HCT116 (cell line): ENCODE measurements at regions not wholly inside any gene's neighbourhood (a gene's known extent, or its start where the extent isn't known, plus 50 kb on each side); places are given as distances from the start of the nearest gene placed in this dataset.

Source experiments
- ATAC-seq: fragments of 200-7000 bp; cut with Tn5 transposase; 2 replicates; pipeline ENCODE4 v1.9.1; 2020; ENCODE audit warnings: mild to moderate bottlenecking, moderate library complexity
- BruUV-seq: library from RNA; stranded (reverse); fragments of 400-500 nt; replicated peaks from 2 replicates; lab custom pipeline; 2021; lab: Mats Ljungman, UMichigan
- CTCF ChIA-PET: fragments of 300-600 bp; sonication (Branson Sonifier 250); formaldehyde crosslinking; loops from one replicate; lab custom pipeline; 2021; ENCODE audit warnings: antibody characterized with exemption; lab: Charles Lee
- POLR2A ChIA-PET: fragments of 300-600, 350-600 bp; sonication (Branson Sonifier 250); formaldehyde crosslinking; loops from one replicate; lab custom pipeline; 2021; ENCODE audit warnings: antibody characterized with exemption; lab: Charles Lee
- RAD21 ChIA-PET, 2 experiments: fragments of 300-600 bp; sonication (Branson Sonifier 250); formaldehyde crosslinking; loops; one replicate each; lab custom pipeline; 2023; ENCODE audit warnings: low total read pairs in 2 of 2; ENCODE audit not compliant: uncharacterized antibody in 2 of 2, unreplicated experiment in 2 of 2, low non-redundant PET in 1 of 2; lab: Charles Lee
- DNase-seq: peaks from one replicate; pipeline ENCODE4 v3.0.0-alpha.2; 2010; ENCODE audit warnings: low read depth, low spot score
- H2AFZ ChIP-seq: fragments of 200-600 bp; shearing (Covaris generic), sonication (generic); 2 replicates; pipeline ENCODE4 v1.6.1; 2017; ENCODE audit warnings: low read depth, mixed run types, mixed read lengths, antibody characterized with exemption, low read length; ENCODE audit not compliant: poor library complexity, severe bottlenecking
- H3K27ac ChIP-seq: 2 replicates; pipeline ENCODE4 v1.5.1; 2012; ENCODE audit warnings: low read depth, low read length
- H3K27me3 ChIP-seq: fragments of 200-600 bp; sonication (generic); 2 replicates; pipeline ENCODE4 v1.6.1; 2016; ENCODE audit warnings: mixed run types, low read length, mixed read lengths; ENCODE audit not compliant: insufficient read depth
- H3K36me3 ChIP-seq, 2 experiments: fragments of 200-500 bp in 1 of 2; fragments of 200-600 bp in 1 of 2; sonication (Bioruptor generic) in 1 of 2; sonication (generic) in 1 of 2; 2 replicates each; pipeline versions ENCODE4 v1.5.1 to v1.6.1; 2014 to 2016; ENCODE audit warnings: low read length in 2 of 2, inconsistent platforms in 1 of 2, mixed read lengths in 1 of 2, mixed run types in 1 of 2; ENCODE audit not compliant: insufficient read depth in 2 of 2, control insufficient read depth in 1 of 2
- H3K4me1 ChIP-seq, 2 experiments: fragments of 200-600 bp in 1 of 2; sonication (generic) in 1 of 2; 2 replicates each; pipeline versions ENCODE4 v1.5.1 to v1.6.1; 2012 to 2017; ENCODE audit warnings: low read length in 2 of 2, inconsistent platforms in 1 of 2, mild to moderate bottlenecking in 1 of 2, mixed read lengths in 1 of 2, mixed run types in 1 of 2, moderate library complexity in 1 of 2; ENCODE audit not compliant: insufficient read depth in 2 of 2, control insufficient read depth in 1 of 2
- H3K4me2 ChIP-seq: fragments of 200-600 bp; sonication (generic); 2 replicates; pipeline ENCODE4 v1.6.1; 2017; ENCODE audit warnings: mixed run types, low read length, mixed read lengths
- H3K4me3 ChIP-seq, 2 experiments: fragments of 200-600 bp in 1 of 2; sonication (generic) in 1 of 2; replicated peaks in 1 of 2; 2 replicates each; pipeline ENCODE4 v1.5.1; 2011 to 2016; ENCODE audit warnings: low read length in 2 of 2, control low read depth in 1 of 2, low read depth in 1 of 2, mild to moderate bottlenecking in 1 of 2, mixed read lengths in 1 of 2, mixed run types in 1 of 2
- H3K79me2 ChIP-seq: fragments of 200-600 bp; sonication (generic); 2 replicates; pipeline ENCODE4 v1.6.1; 2017; ENCODE audit warnings: mild to moderate bottlenecking, mixed run types, low read length, moderate library complexity, mixed read lengths; ENCODE audit not compliant: insufficient read depth
- H3K9ac ChIP-seq: fragments of 200-600 bp; sonication (generic); 2 replicates; pipeline ENCODE4 v1.6.1; 2016; ENCODE audit warnings: low read length, mixed read lengths
- H3K9me2 ChIP-seq: fragments of 200-600 bp; sonication (generic), shearing (Covaris generic); 2 replicates; pipeline ENCODE4 v1.6.1; 2017; ENCODE audit warnings: mixed run types, mild to moderate bottlenecking, moderate library complexity; ENCODE audit not compliant: insufficient read depth
- H3K9me3 ChIP-seq, 2 experiments: fragments of 200-500 bp in 1 of 2; fragments of 200-600 bp in 1 of 2; sonication (Bioruptor generic) in 1 of 2; sonication (generic) in 1 of 2; 2 replicates each; pipeline ENCODE4 v1.6.1; 2014 to 2017; ENCODE audit warnings: low read length in 2 of 2, mixed read lengths in 2 of 2, inconsistent platforms in 1 of 2, low read depth in 1 of 2, mild to moderate bottlenecking in 1 of 2, mixed run types in 1 of 2, moderate library complexity in 1 of 2; ENCODE audit not compliant: control insufficient read depth in 1 of 2, insufficient read depth in 1 of 2
- H4K20me1 ChIP-seq: fragments of 200-600 bp; sonication (generic), shearing (Covaris generic); 2 replicates; pipeline ENCODE4 v1.6.1; 2017; ENCODE audit warnings: mixed run types, mild to moderate bottlenecking, moderate library complexity; ENCODE audit not compliant: insufficient read depth
- ATF3 ChIP-seq: IDR thresholded peaks from 2 replicates; pipeline ENCODE4 v1.6.1; 2012
- CTCF ChIP-seq, 3 experiments: fragments of 200-600 bp in 1 of 3; sonication (generic) in 1 of 3; IDR thresholded peaks in 2 of 3; conservative IDR thresholded peaks in 1 of 3; 2 replicates each; pipeline ENCODE4 v1.5.1; 2012 to 2017; ENCODE audit warnings: low read depth in 2 of 3, low read length in 2 of 3, antibody characterized with exemption in 1 of 3, borderline replicate concordance in 1 of 3, control low read depth in 1 of 3, mild to moderate bottlenecking in 1 of 3, mixed read lengths in 1 of 3, mixed run types in 1 of 3, moderate library complexity in 1 of 3; ENCODE audit not compliant: insufficient read depth in 1 of 3
- EGR1 ChIP-seq: IDR thresholded peaks from 2 replicates; pipeline ENCODE4 v1.6.1; 2012; ENCODE audit warnings: low read depth
- FOSL1 ChIP-seq: IDR thresholded peaks from 2 replicates; pipeline ENCODE4 v1.6.1; 2012; ENCODE audit warnings: low read depth
- JUND ChIP-seq: IDR thresholded peaks from 2 replicates; pipeline ENCODE4 v1.6.1; 2012
- MAX ChIP-seq: IDR thresholded peaks from 2 replicates; pipeline ENCODE4 v1.6.1; 2012
- POLR2A ChIP-seq: IDR thresholded peaks from 2 replicates; pipeline ENCODE4 v1.7.0; 2011; ENCODE audit warnings: borderline replicate concordance; ENCODE audit not compliant: insufficient read depth, insufficient read length; ENCODE audit errors: extremely low read depth
- SIN3A ChIP-seq: IDR thresholded peaks from 2 replicates; pipeline ENCODE4 v1.6.1; 2012; ENCODE audit warnings: low read depth
- SRF ChIP-seq: IDR thresholded peaks from 2 replicates; pipeline ENCODE4 v1.6.1; 2012; ENCODE audit warnings: low read depth
- TCF7L2 ChIP-seq: IDR thresholded peaks from 2 replicates; pipeline ENCODE4 v1.7.0; 2011; ENCODE audit warnings: borderline replicate concordance, inconsistent platforms; ENCODE audit not compliant: insufficient read depth, insufficient read length; ENCODE audit errors: extremely low read depth
- YY1 ChIP-seq: IDR thresholded peaks from 2 replicates; pipeline ENCODE4 v1.6.1; 2011; ENCODE audit warnings: low read length, low read depth, moderate library complexity, mild to moderate bottlenecking; ENCODE audit not compliant: insufficient replicate concordance; ENCODE audit errors: extremely low read depth
- ZBTB33 ChIP-seq: IDR thresholded peaks from 2 replicates; pipeline ENCODE4 v1.6.1; 2011; ENCODE audit warnings: mild to moderate bottlenecking, low read length, moderate library complexity; ENCODE audit not compliant: insufficient replicate concordance; ENCODE audit errors: extremely low read depth
- ZFX ChIP-seq: fragments of 450-650 bp; IDR thresholded peaks from 2 replicates; pipeline ENCODE4 v1.6.1; 2017
- ZNF274 ChIP-seq: fragments of 200-500 bp; sonication (Bioruptor generic); IDR thresholded peaks from 2 replicates; pipeline ENCODE4 v1.6.1; 2014; ENCODE audit warnings: mild to moderate bottlenecking, low read depth, low read length, inconsistent platforms
- intact Hi-C: fragments of 100-400 bp; cut with micrococcal nuclease; formaldehyde crosslinking; loops from 2 replicates; pipeline ENCODE4 v1.10.0; 2022

GRCh38 chr2:120486441-120486840 lies 140.5 kb downstream of the INHBB start (continued):
- TF ChIP-seq YY1 (no peak), EGR1 (no peak), SRF (no peak), SIN3A (no peak), TCF7L2 (no peak), CTCF (IDR thresholded peaks at IDR 0.05 in 2 of 3, conservative IDR thresholded peaks at IDR 0.05 in 1 of 3; ENCODE audit: borderline replicate concordance in 1 of 3, insufficient read depth in 1 of 3, low read depth in 2 of 3, low read length in 2 of 3) (no peak), JUND (no peak), ZFX (no peak), MAX (no peak), POLR2A (no peak)

GRCh38 chr2:120486946-120487345 lies 141.0 kb downstream of the INHBB start:
- BruUV-seq, result no TSS peak
- Histone ChIP-seq H3K9me3 (no peaks in the 10 kb centered on the region), H3K27me3 (0 out of 2 replicates have a peak, but pooled peaks cover 3% of the 10 kb centered on the region), H4K20me1 (no peaks in the 10 kb centered on the region), H3K4me1 (peaks cover 0 to 12% of the 10 kb centered on the region in 2 experiments; a peak in 2 of 4 replicates), H2AFZ (no peak overlapping the region), H3K9me2 (no peaks in the 10 kb centered on the region), H3K36me3 (no peaks in the 10 kb centered on the region), H3K4me3 (no peak overlapping the region), H3K27ac (no peak overlapping the region), H3K9ac (no peak overlapping the region), H3K4me2 (peak overlapping the region; percentile 8; the same call in 1 of the 2 replicates), H3K79me2 (no peaks in the 10 kb centered on the region)
- ChIA-PET RAD21 (no interaction called here), POLR2A (no interaction called here), CTCF (no interaction called here)
- intact Hi-C loops, result no loop called here
- no peak for DNase-seq
- peak; percentile 77 for ATAC-seq
- TF ChIP-seq MAX (no peak), FOSL1 (peak; percentile 37; the same call in 1 of the 2 replicates), ATF3 (no peak), ZNF274 (no peak), TCF7L2 (no peak), JUND (no peak), ZBTB33 (no peak)
